ENCODE measurements at regions not wholly inside any gene's neighbourhood (a gene's known extent, or its start where the extent isn't known, plus 50 kb on each side); places are given as distances from the start of the nearest gene placed in this dataset.
"Not testable (repeated sequence)": the region's sequence is repeated elsewhere in the genome, so short reads cannot be mapped to it uniquely, and the experiment has no call there.

- DNase-seq, result no peak
Measured at GRCh38 chr7:79952399-79952798, 182.2 kb upstream of the GNAI1 start.

- DNase-seq, result no peak
Measured at GRCh38 chr7:79951415-79951814, 183.2 kb upstream of the GNAI1 start.

GRCh38 chr7:79949778-79950177 is 184.9 kb upstream of the GNAI1 start:
- DNase-seq, result no peak

GRCh38 chr7:79936281-79936983 is 198.2 kb upstream of the GNAI1 start:
- no peak for DNase-seq

GRCh38 chr7:79934727-79935126 is 199.9 kb upstream of the GNAI1 start:
- no peak for DNase-seq

- no peak for DNase-seq
Measured at GRCh38 chr7:79933144-79933543, 201.5 kb upstream of the GNAI1 start.

- DNase-seq, result no peak
Measured at GRCh38 chr7:79930604-79931003, 204.0 kb upstream of the GNAI1 start.

GRCh38 chr7:79927116-79927515 is 207.5 kb upstream of the GNAI1 start:
- DNase-seq, result no peak

GRCh38 chr7:79923953-79924352 is 210.7 kb upstream of the GNAI1 start:
- no peak for DNase-seq

GRCh38 chr7:79922894-79923293 is 211.7 kb upstream of the GNAI1 start:
- no peak for DNase-seq

GRCh38 chr7:79921976-79922375 is 212.7 kb upstream of the GNAI1 start:
- DNase-seq, result no peak

- DNase-seq, result not testable (repeated sequence)
Measured at GRCh38 chr7:79918632-79919031, 216.0 kb upstream of the GNAI1 start.

GRCh38 chr7:79915346-79915745 is 219.3 kb upstream of the GNAI1 start:
- not testable (repeated sequence) for DNase-seq

- DNase-seq, result no peak
Measured at GRCh38 chr7:79912213-79912633, 222.4 kb upstream of the GNAI1 start.

- no peak for DNase-seq
Measured at GRCh38 chr7:79911420-79911819, 223.2 kb upstream of the GNAI1 start.

- no peak for DNase-seq
Measured at GRCh38 chr7:79909176-79909575, 225.5 kb upstream of the GNAI1 start.

GRCh38 chr7:79897166-79897565 is 237.5 kb upstream of the GNAI1 start:
- DNase-seq, result no peak

GRCh38 chr7:79893991-79894390 is 240.6 kb upstream of the GNAI1 start:
- DNase-seq, result no peak

GRCh38 chr7:79882922-79883321 is 251.7 kb upstream of the GNAI1 start:
- no peak for DNase-seq

GRCh38 chr7:79880312-79880711 is 254.3 kb upstream of the GNAI1 start:
- no peak for DNase-seq

GRCh38 chr7:79877874-79878465 is 256.7 kb upstream of the GNAI1 start:
- no peak for DNase-seq

- no peak for DNase-seq
Measured at GRCh38 chr7:79876848-79877252, 257.8 kb upstream of the GNAI1 start.

- no peak for DNase-seq
Measured at GRCh38 chr7:79874797-79875196, 259.8 kb upstream of the GNAI1 start.

- no peak for DNase-seq
Measured at GRCh38 chr7:79872176-79872575, 262.5 kb upstream of the GNAI1 start.

- DNase-seq, result no peak
Measured at GRCh38 chr7:79868010-79868409, 266.6 kb upstream of the GNAI1 start.
